A673 (cell line): ENCODE measurements at regions not wholly inside any gene's neighbourhood (a gene's known extent, or its start where the extent isn't known, plus 50 kb on each side); places are given as distances from the start of the nearest gene placed in this dataset.

ENCODE experiments used
- BruUV-seq: library from RNA; stranded (reverse); fragments of 400-500 nt; replicated peaks from 2 replicates; lab custom pipeline; 2021; lab: Mats Ljungman, UMichigan
- CTCF ChIA-PET: fragments of 300-600 bp; sonication (Branson Sonifier 250); formaldehyde crosslinking; loops from one replicate; lab custom pipeline; 2022; ENCODE audit warnings: antibody characterized with exemption; lab: Charles Lee
- POLR2A ChIA-PET: fragments of 300-600 bp; sonication (Branson Sonifier 250); formaldehyde crosslinking; loops from one replicate; lab custom pipeline; 2022; ENCODE audit warnings: antibody characterized with exemption; ENCODE audit not compliant: low non-redundant PET; lab: Charles Lee
- DNase-seq: peaks from one replicate; pipeline ENCODE4 v3.0.0-alpha.2; 2015; ENCODE audit warnings: low spot score
- H3K27ac ChIP-seq: fragments of 200-600 bp; sonication (generic); 2 replicates; pipeline ENCODE4 v1.5.1; 2016; ENCODE audit warnings: mixed run types, low read depth, mild to moderate bottlenecking, mixed read lengths, antibody characterized with exemption, low read length; ENCODE audit not compliant: poor library complexity, severe bottlenecking
- H3K27me3 ChIP-seq: fragments of 200-600 bp; sonication (generic); replicated peaks from 2 replicates; pipeline ENCODE4 v1.6.1; 2017; ENCODE audit warnings: mixed run types, low read depth, mild to moderate bottlenecking, mixed read lengths, antibody characterized with exemption, low read length; ENCODE audit not compliant: insufficient read depth, poor library complexity
- H3K36me3 ChIP-seq: fragments of 200-600 bp; sonication (generic); 2 replicates; pipeline ENCODE4 v1.6.1; 2016; ENCODE audit warnings: mixed run types, mild to moderate bottlenecking, mixed read lengths, antibody characterized with exemption, low read length; ENCODE audit not compliant: insufficient read depth, poor library complexity, severe bottlenecking
- H3K4me1 ChIP-seq: fragments of 200-600 bp; sonication (generic); 2 replicates; pipeline ENCODE4 v1.6.1; 2017; ENCODE audit warnings: mixed run types, mild to moderate bottlenecking, mixed read lengths, antibody characterized with exemption, low read length; ENCODE audit not compliant: insufficient read depth, poor library complexity, severe bottlenecking
- H3K4me3 ChIP-seq: fragments of 200-600 bp; sonication (generic); 2 replicates; pipeline ENCODE4 v1.5.1; 2016; ENCODE audit warnings: low read depth, mixed run types, mild to moderate bottlenecking, mixed read lengths, low read length; ENCODE audit not compliant: poor library complexity, severe bottlenecking
- H3K9me3 ChIP-seq: fragments of 200-600 bp; sonication (generic); 2 replicates; pipeline ENCODE4 v1.6.1; 2016; ENCODE audit warnings: mixed run types, low read depth, mild to moderate bottlenecking, mixed read lengths, antibody characterized with exemption, low read length; ENCODE audit not compliant: poor library complexity, severe bottlenecking
- CTCF ChIP-seq: fragments of 300-800, 200-600 bp; sonication (generic); conservative IDR thresholded peaks from 2 replicates; pipeline ENCODE4 v1.5.1; 2017; ENCODE audit warnings: low read depth, mild to moderate bottlenecking, antibody characterized with exemption, low read length, moderate library complexity, mixed read lengths
- EZH2 ChIP-seq: fragments of 200-600 bp; sonication (generic); IDR thresholded peaks from 2 replicates; pipeline ENCODE4 v1.6.1; 2017; ENCODE audit warnings: borderline replicate concordance, low read depth, mild to moderate bottlenecking, mixed read lengths, antibody characterized with exemption, low read length; ENCODE audit not compliant: poor library complexity, severe bottlenecking
- intact Hi-C: fragments of 100-400 bp; cut with micrococcal nuclease; formaldehyde crosslinking; loops from one replicate; pipeline ENCODE4 v1.10.0; 2022; ENCODE audit not compliant: unreplicated experiment

- DNase-seq = no peak
- Histone ChIP-seq H3K27ac (no peak overlapping the region), H3K9me3 (peaks cover 18% of the 10 kb centered on the region), H3K27me3 (no peaks in the 10 kb centered on the region), H3K4me3 (no peak overlapping the region), H3K36me3 (no peaks in the 10 kb centered on the region), H3K4me1 (no peaks in the 10 kb centered on the region)
- no peak for TF ChIP-seq EZH2
- no peak for TF ChIP-seq CTCF
- no TSS peak for BruUV-seq
- ChIA-PET POLR2A (no interaction called here), CTCF (no interaction called here)
- intact Hi-C loops = no loop called here
Observed at GRCh38 chr5:4097199-4097598, 501.6 kb downstream of the IRX1 start.

GRCh38 chr5:4098226-4098625 is 502.6 kb downstream of the IRX1 start:
- Histone ChIP-seq H3K4me3 (no peak overlapping the region), H3K27ac (no peak overlapping the region), H3K4me1 (no peaks in the 10 kb centered on the region), H3K9me3 (peaks cover 20% of the 10 kb centered on the region), H3K36me3 (no peaks in the 10 kb centered on the region), H3K27me3 (no peaks in the 10 kb centered on the region)
- CTCF ChIA-PET = no interaction called here
- intact Hi-C loops = no loop called here
- no peak for TF ChIP-seq CTCF
- DNase-seq = no peak
- POLR2A ChIA-PET = no interaction called here
- no TSS peak for BruUV-seq

GRCh38 chr5:4099386-4099785 is 503.8 kb downstream of the IRX1 start:
- Histone ChIP-seq H3K4me3 (no peak overlapping the region), H3K36me3 (no peaks in the 10 kb centered on the region), H3K27me3 (no peaks in the 10 kb centered on the region), H3K4me1 (no peaks in the 10 kb centered on the region), H3K27ac (no peak overlapping the region), H3K9me3 (peaks cover 28% of the 10 kb centered on the region)
- POLR2A ChIA-PET = no interaction called here
- CTCF ChIA-PET = no interaction called here
- intact Hi-C loops = no loop called here
- TF ChIP-seq EZH2 = no peak
- TF ChIP-seq CTCF = no peak
- no peak for DNase-seq
- BruUV-seq = no TSS peak

GRCh38 chr5:4100739-4101138 is 505.1 kb downstream of the IRX1 start:
- no peaks in the 10 kb centered on the region for H3K27me3 ChIP-seq
- no peaks in the 10 kb centered on the region for H3K36me3 ChIP-seq
- H3K27ac ChIP-seq = no peak overlapping the region
- TF ChIP-seq CTCF (no peak), EZH2 (no peak)
- H3K4me3 ChIP-seq = no peak overlapping the region
- intact Hi-C loops = no loop called here
- no peaks in the 10 kb centered on the region for H3K4me1 ChIP-seq
- ChIA-PET POLR2A (no interaction called here), CTCF (no interaction called here)
- no peak for DNase-seq
- no TSS peak for BruUV-seq
- peaks cover 37% of the 10 kb centered on the region for H3K9me3 ChIP-seq
